DOHH2 (cell line): ENCODE measurements at regions not wholly inside any gene's neighbourhood (a gene's known extent, or its start where the extent isn't known, plus 50 kb on each side); places are given as distances from the start of the nearest gene placed in this dataset.

Source experiments
- H3F3A ChIP-seq: fragments of 200-600 bp; sonication (generic), shearing (Covaris generic); 2 replicates; pipeline ENCODE4 v1.6.0; 2016; ENCODE audit warnings: antibody characterized with exemption, mild to moderate bottlenecking; ENCODE audit not compliant: control insufficient read depth, insufficient read depth
- H3K27ac ChIP-seq: fragments of 200-600 bp; sonication (generic); 2 replicates; pipeline ENCODE4 v1.5.1; 2014; ENCODE audit warnings: low read depth, mild to moderate bottlenecking, low read length, moderate library complexity
- H3K27me3 ChIP-seq: fragments of 200-600 bp; sonication (generic); 2 replicates; pipeline ENCODE4 v1.6.1; 2014; ENCODE audit warnings: mild to moderate bottlenecking, low read length, mixed read lengths; ENCODE audit not compliant: control insufficient read depth
- H3K36me3 ChIP-seq: fragments of 200-600 bp; sonication (generic); 2 replicates; pipeline ENCODE4 v1.6.1; 2014; ENCODE audit warnings: mild to moderate bottlenecking, low read length, moderate library complexity, mixed read lengths; ENCODE audit not compliant: control insufficient read depth
- H3K4me1 ChIP-seq: fragments of 200-600 bp; sonication (generic); 2 replicates; pipeline ENCODE4 v1.6.1; 2014; ENCODE audit warnings: mild to moderate bottlenecking, low read length, mixed read lengths; ENCODE audit not compliant: control insufficient read depth
- H3K4me2 ChIP-seq: fragments of 200-600 bp; sonication (generic); 2 replicates; pipeline ENCODE4 v1.6.0; 2014; ENCODE audit warnings: mild to moderate bottlenecking, low read length, moderate library complexity
- H3K4me3 ChIP-seq: fragments of 200-600 bp; sonication (generic); 2 replicates; pipeline ENCODE4 v1.5.1; 2014; ENCODE audit warnings: mild to moderate bottlenecking, low read length, mixed read lengths
- H3K79me2 ChIP-seq: fragments of 200-600 bp; sonication (generic); 2 replicates; pipeline ENCODE4 v1.6.1; 2014; ENCODE audit warnings: mild to moderate bottlenecking, low read length, mixed read lengths; ENCODE audit not compliant: control insufficient read depth
- H3K9me2 ChIP-seq: fragments of 200-600 bp; sonication (generic); replicated peaks from 2 replicates; pipeline ENCODE4 v1.6.1; 2014; ENCODE audit warnings: mild to moderate bottlenecking, low read length, mixed read lengths; ENCODE audit not compliant: control insufficient read depth
- H3K9me3 ChIP-seq: fragments of 200-600 bp; sonication (generic); 2 replicates; pipeline ENCODE4 v1.6.1; 2014; ENCODE audit warnings: antibody characterized with exemption, low read length, mixed read lengths; ENCODE audit not compliant: control insufficient read depth, insufficient read depth
- H4K20me1 ChIP-seq: fragments of 200-600 bp; sonication (generic); 2 replicates; pipeline ENCODE4 v1.6.0; 2014; ENCODE audit warnings: low read depth, mild to moderate bottlenecking, antibody characterized with exemption, low read length, moderate library complexity; ENCODE audit not compliant: control insufficient read depth, insufficient read depth
- CTCF ChIP-seq: fragments of 200-600 bp; sonication (generic); IDR thresholded peaks from one replicate; pipeline ENCODE4 v1.5.1; 2014; ENCODE audit warnings: antibody characterized with exemption, mild to moderate bottlenecking, low read depth, low read length; ENCODE audit not compliant: poor library complexity, severe bottlenecking
- EZH2phosphoT487 ChIP-seq: fragments of 200-600 bp; sonication (generic); IDR thresholded peaks from 2 replicates; pipeline ENCODE4 v1.6.1; 2017; ENCODE audit warnings: borderline replicate concordance, mild to moderate bottlenecking, antibody characterized with exemption, low read length, moderate library complexity, mixed read lengths

DNA sequence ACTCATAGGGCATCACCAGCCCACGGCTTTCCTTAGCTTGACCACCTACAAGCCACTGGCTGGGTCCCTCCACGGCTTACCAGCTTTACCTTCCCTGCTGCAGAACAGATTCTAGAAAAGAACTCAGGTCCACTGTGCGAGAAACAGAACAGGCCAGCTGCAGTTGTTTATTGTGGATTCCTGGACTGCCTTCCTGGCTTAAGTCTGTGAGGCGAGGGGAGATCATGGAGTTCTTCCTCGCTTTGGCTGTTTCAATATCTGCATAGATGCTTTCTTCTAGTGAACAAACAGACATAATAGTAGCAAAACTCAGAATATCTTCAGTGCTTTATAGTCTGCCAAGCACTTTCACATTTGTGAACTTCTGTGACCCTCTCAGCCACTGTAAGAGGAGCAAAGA, 162.9 kb upstream of the HABP2 start:
- H3K9me2 ChIP-seq = no peaks in the 10 kb centered on the region
- TF ChIP-seq EZH2phosphoT487 (no peak), CTCF (no peak)

GRCh38 chr10:113390896-113391295, 162.0 kb upstream of the HABP2 start:
- Histone ChIP-seq H3F3A (no peaks in the 10 kb centered on the region), H3K9me2 (no peaks in the 10 kb centered on the region), H3K27me3 (peaks cover 9% of the 10 kb centered on the region; the same call in 1 of the 2 replicates), H3K27ac (no peak overlapping the region), H3K9me3 (no peaks in the 10 kb centered on the region), H3K36me3 (no peaks in the 10 kb centered on the region), H3K4me2 (no peak overlapping the region), H3K4me1 (no peaks in the 10 kb centered on the region), H3K79me2 (no peaks in the 10 kb centered on the region), H4K20me1 (no peaks in the 10 kb centered on the region), H3K4me3 (no peak overlapping the region)
- TF ChIP-seq EZH2phosphoT487 = no peak
- no peak for TF ChIP-seq CTCF

More for the DNA sequence above, 162.9 kb upstream of the HABP2 start:
- H4K20me1 ChIP-seq = no peaks in the 10 kb centered on the region
- no peaks in the 10 kb centered on the region for H3F3A ChIP-seq
- H3K27me3 ChIP-seq = peaks cover 15% of the 10 kb centered on the region
- no peaks in the 10 kb centered on the region for H3K4me1 ChIP-seq
- H3K36me3 ChIP-seq = no peaks in the 10 kb centered on the region
- no peak overlapping the region for H3K27ac ChIP-seq
- no peaks in the 10 kb centered on the region for H3K79me2 ChIP-seq
- no peaks in the 10 kb centered on the region for H3K9me3 ChIP-seq
- H3K4me2 ChIP-seq = no peak overlapping the region
- no peak overlapping the region for H3K4me3 ChIP-seq

DNA sequence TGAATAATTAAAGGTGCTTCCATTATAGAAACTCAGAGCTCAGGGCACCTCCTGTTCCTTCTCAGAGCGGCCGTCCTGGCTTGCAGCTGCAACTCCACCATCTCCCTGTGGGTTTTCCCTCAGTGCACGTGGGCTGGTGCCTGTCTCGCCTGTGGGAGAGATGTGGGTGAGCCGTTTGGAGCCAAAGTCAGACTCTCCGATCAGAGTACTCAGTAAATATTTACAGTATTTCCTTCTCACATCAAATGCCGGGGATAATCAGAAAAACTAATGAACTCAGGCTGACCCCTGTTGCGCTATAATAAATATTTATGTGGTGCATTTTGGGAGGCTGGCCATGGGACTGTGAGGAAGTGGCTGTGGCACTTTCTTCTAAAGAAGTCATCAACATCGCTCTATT, 155.8 kb upstream of the HABP2 start:
- TF ChIP-seq EZH2phosphoT487 (no peak), CTCF (no peak)
- H3K27ac ChIP-seq = no peak overlapping the region
- no peaks in the 10 kb centered on the region for H3K9me3 ChIP-seq
- H3K79me2 ChIP-seq = no peaks in the 10 kb centered on the region
- H3F3A ChIP-seq = no peaks in the 10 kb centered on the region
- H3K9me2 ChIP-seq = no peaks in the 10 kb centered on the region
- no peaks in the 10 kb centered on the region for H3K36me3 ChIP-seq
- H3K27me3 ChIP-seq = no peaks in the 10 kb centered on the region
- H3K4me2 ChIP-seq = no peak overlapping the region
- H4K20me1 ChIP-seq = no peaks in the 10 kb centered on the region
- H3K4me1 ChIP-seq = no peaks in the 10 kb centered on the region
- H3K4me3 ChIP-seq = no peak overlapping the region

GRCh38 chr10:113399065-113399464, 153.8 kb upstream of the HABP2 start:
- Histone ChIP-seq H3K9me3 (no peaks in the 10 kb centered on the region), H3K79me2 (no peaks in the 10 kb centered on the region), H3K4me2 (no peak overlapping the region), H3K36me3 (no peaks in the 10 kb centered on the region), H3K27ac (no peak overlapping the region), H3F3A (no peaks in the 10 kb centered on the region), H3K9me2 (no peaks in the 10 kb centered on the region), H3K4me1 (no peaks in the 10 kb centered on the region), H4K20me1 (no peaks in the 10 kb centered on the region), H3K4me3 (no peak overlapping the region), H3K27me3 (no peaks in the 10 kb centered on the region)
- TF ChIP-seq EZH2phosphoT487 = no peak
- TF ChIP-seq CTCF = no peak
